ENCODE measurements at regions not wholly inside any gene's neighbourhood (a gene's known extent, or its start where the extent isn't known, plus 50 kb on each side); places are given as distances from the start of the nearest gene placed in this dataset.

GRCh38 chr19:30268601-30269000 lies 103.6 kb upstream of the ZNF536 start:
- peaks cover 18% of the 10 kb centered on the region for H3K9me3 ChIP-seq (replicated peaks)
- no peak for DNase-seq
- no peak for TF ChIP-seq CTCF (IDR thresholded peaks at IDR 0.05; ENCODE audit: borderline replicate concordance)
- H3K27ac ChIP-seq (replicated peaks) = no peak overlapping the region
- H3K4me3 ChIP-seq = no peak overlapping the region
- no peaks in the 10 kb centered on the region for H3K4me1 ChIP-seq
- no peaks in the 10 kb centered on the region for H3K36me3 ChIP-seq
- intact Hi-C loops (cut with micrococcal nuclease) = no loop called here
- H3K27me3 ChIP-seq (ENCODE audit: low read depth) = peaks cover 76% of the 10 kb centered on the region

- no peaks in the 10 kb centered on the region for H3K4me1 ChIP-seq
- H3K27ac ChIP-seq (replicated peaks) = no peak overlapping the region
- H3K9me3 ChIP-seq (replicated peaks) = peaks cover 19% of the 10 kb centered on the region
- TF ChIP-seq CTCF (IDR thresholded peaks at IDR 0.05; ENCODE audit: borderline replicate concordance) = no peak
- H3K36me3 ChIP-seq = no peaks in the 10 kb centered on the region
- intact Hi-C loops (cut with micrococcal nuclease) = no loop called here
- no peak for DNase-seq
- peaks cover 68% of the 10 kb centered on the region for H3K27me3 ChIP-seq (ENCODE audit: low read depth)
- H3K4me3 ChIP-seq = no peak overlapping the region
Measured at GRCh38 chr19:30269638-30270037, 102.5 kb upstream of the ZNF536 start.

- intact Hi-C loops (cut with micrococcal nuclease) = no loop called here
- H3K4me1 ChIP-seq = no peaks in the 10 kb centered on the region
- no peaks in the 10 kb centered on the region for H3K36me3 ChIP-seq
- no peak overlapping the region for H3K4me3 ChIP-seq
- H3K9me3 ChIP-seq (replicated peaks) = peaks cover 19% of the 10 kb centered on the region
- H3K27ac ChIP-seq (replicated peaks) = no peak overlapping the region
- no peak for DNase-seq
- H3K27me3 ChIP-seq (ENCODE audit: low read depth) = peaks cover 48% of the 10 kb centered on the region
- TF ChIP-seq CTCF (IDR thresholded peaks at IDR 0.05; ENCODE audit: borderline replicate concordance) = no peak
Measured at GRCh38 chr19:30271816-30272215, 100.4 kb upstream of the ZNF536 start.

GRCh38 chr19:30272554-30272953 lies 99.6 kb upstream of the ZNF536 start:
- peaks cover 43% of the 10 kb centered on the region for H3K27me3 ChIP-seq (ENCODE audit: low read depth)
- intact Hi-C loops (cut with micrococcal nuclease) = no loop called here
- no peaks in the 10 kb centered on the region for H3K36me3 ChIP-seq
- TF ChIP-seq CTCF (IDR thresholded peaks at IDR 0.05; ENCODE audit: borderline replicate concordance) = no peak
- no peaks in the 10 kb centered on the region for H3K4me1 ChIP-seq
- H3K4me3 ChIP-seq = no peak overlapping the region
- peaks cover 19% of the 10 kb centered on the region for H3K9me3 ChIP-seq (replicated peaks)
- DNase-seq = no peak
- no peak overlapping the region for H3K27ac ChIP-seq (replicated peaks)

GRCh38 chr19:30273184-30273583 lies 99.0 kb upstream of the ZNF536 start:
- Histone ChIP-seq H3K4me3 (no peak overlapping the region), H3K27ac (replicated peaks) (no peak overlapping the region), H3K36me3 (no peaks in the 10 kb centered on the region), H3K9me3 (replicated peaks) (peaks cover 19% of the 10 kb centered on the region), H3K27me3 (ENCODE audit: low read depth) (peaks cover 43% of the 10 kb centered on the region), H3K4me1 (no peaks in the 10 kb centered on the region)
- DNase-seq = no peak
- intact Hi-C loops (cut with micrococcal nuclease) = no loop called here
- TF ChIP-seq CTCF (IDR thresholded peaks at IDR 0.05; ENCODE audit: borderline replicate concordance) = no peak

GRCh38 chr19:30274987-30275386 lies 97.2 kb upstream of the ZNF536 start:
- H3K36me3 ChIP-seq = no peaks in the 10 kb centered on the region
- peaks cover 43% of the 10 kb centered on the region for H3K27me3 ChIP-seq (ENCODE audit: low read depth)
- H3K4me1 ChIP-seq = no peaks in the 10 kb centered on the region
- DNase-seq = no peak
- H3K4me3 ChIP-seq = no peak overlapping the region
- no peak for TF ChIP-seq CTCF (IDR thresholded peaks at IDR 0.05; ENCODE audit: borderline replicate concordance)
- no peak overlapping the region for H3K27ac ChIP-seq (replicated peaks)
- intact Hi-C loops (cut with micrococcal nuclease) = no loop called here
- peaks cover 19% of the 10 kb centered on the region for H3K9me3 ChIP-seq (replicated peaks)

All from left ventricle myocardium inferior (tissue), 1 donor.